Neutrophil (primary cell): ENCODE measurements at regions not wholly inside any gene's neighbourhood (a gene's known extent, or its start where the extent isn't known, plus 50 kb on each side); places are given as distances from the start of the nearest gene placed in this dataset.
"Not testable (repeated sequence)": the region's sequence is repeated elsewhere in the genome, so short reads cannot be mapped to it uniquely, and the experiment has no call there.

Experiments
- H3K27ac ChIP-seq: fragments of 200-600 bp; sonication (generic); 2 replicates; pipeline ENCODE4 v1.5.1; 2016; ENCODE audit warnings: mild to moderate bottlenecking, moderate library complexity
- H3K27me3 ChIP-seq: fragments of 200-600 bp; sonication (generic); 2 replicates; pipeline ENCODE4 v1.6.0; 2016; ENCODE audit warnings: mild to moderate bottlenecking
- H3K36me3 ChIP-seq: fragments of 200-600 bp; sonication (generic); 2 replicates; pipeline ENCODE4 v1.5.1; 2017
- H3K4me1 ChIP-seq, 2 experiments: fragments of 200-600 bp in 1 of 2; sonication (generic) in 1 of 2; 1 replicate in 1 of 2; 2 replicates in 1 of 2; pipeline versions ENCODE4 v1.5.1 to v1.6.1; 2013 to 2016; ENCODE audit warnings: low read depth in 1 of 2, low read length in 1 of 2, mild to moderate bottlenecking in 1 of 2, moderate library complexity in 1 of 2; ENCODE audit not compliant: control insufficient read depth in 1 of 2, insufficient read depth in 1 of 2
- H3K4me3 ChIP-seq, 2 experiments: fragments of 200-600 bp in 1 of 2; sonication (generic) in 1 of 2; 1 replicate in 1 of 2; 2 replicates in 1 of 2; pipeline ENCODE4 v1.5.1; 2013 to 2016; ENCODE audit warnings: low read depth in 1 of 2, low read length in 1 of 2, mild to moderate bottlenecking in 1 of 2, moderate library complexity in 1 of 2
- H3K9me3 ChIP-seq: fragments of 200-600 bp; sonication (generic); 2 replicates; pipeline ENCODE4 v1.5.1; 2016
- CTCF ChIP-seq: fragments of 200-600 bp; sonication (generic); IDR thresholded peaks from 2 replicates; pipeline ENCODE4 v1.5.1; 2016; ENCODE audit warnings: antibody characterized with exemption

DNA sequence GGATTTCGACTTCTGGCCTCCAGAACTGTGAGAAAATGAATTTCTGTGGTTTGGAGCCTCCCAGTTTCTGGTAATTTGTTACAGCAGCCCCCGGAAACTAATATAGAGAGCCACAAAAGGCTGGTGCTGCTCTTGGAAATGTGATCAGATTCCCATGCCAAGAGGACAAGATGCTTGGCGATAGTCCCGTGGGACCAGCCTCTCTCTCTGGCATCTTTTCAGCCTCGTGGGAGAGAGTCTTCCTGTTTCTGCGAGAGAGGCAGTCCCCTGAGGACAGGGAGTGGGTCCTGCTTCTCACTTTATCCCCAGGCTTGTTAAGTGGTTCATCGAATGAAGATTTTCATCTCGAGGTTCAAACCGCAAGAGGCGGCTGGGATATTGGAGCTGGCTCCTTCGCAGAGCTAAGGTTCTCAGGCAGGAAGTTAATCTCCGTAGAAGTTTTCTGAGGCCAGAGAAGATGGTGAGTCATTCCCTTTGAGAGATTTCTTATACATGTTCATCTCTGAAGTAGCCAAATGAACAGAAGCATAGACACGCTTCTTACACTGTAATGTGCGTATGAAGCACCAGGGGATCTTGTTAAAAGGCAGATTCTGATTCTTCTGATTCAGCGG lies 211.6 kb upstream of the SDK2 start:
- no peaks in the 10 kb centered on the region for H3K36me3 ChIP-seq
- no peak for TF ChIP-seq CTCF
- no peak overlapping the region for H3K27ac ChIP-seq
- H3K4me3 ChIP-seq = no peak overlapping the region
- no peaks in the 10 kb centered on the region for H3K4me1 ChIP-seq
- no peaks in the 10 kb centered on the region for H3K9me3 ChIP-seq
- no peaks in the 10 kb centered on the region for H3K27me3 ChIP-seq

- no peaks in the 10 kb centered on the region for H3K27me3 ChIP-seq
- H3K36me3 ChIP-seq = no peaks in the 10 kb centered on the region
- H3K4me1 ChIP-seq = no peaks in the 10 kb centered on the region
- no peaks in the 10 kb centered on the region for H3K9me3 ChIP-seq
- H3K27ac ChIP-seq = no peak overlapping the region
- TF ChIP-seq CTCF = no peak
- no peak overlapping the region for H3K4me3 ChIP-seq
These were observed 212.3 kb upstream of the SDK2 start for GRCh38 chr17:73856556-73856955.

DNA sequence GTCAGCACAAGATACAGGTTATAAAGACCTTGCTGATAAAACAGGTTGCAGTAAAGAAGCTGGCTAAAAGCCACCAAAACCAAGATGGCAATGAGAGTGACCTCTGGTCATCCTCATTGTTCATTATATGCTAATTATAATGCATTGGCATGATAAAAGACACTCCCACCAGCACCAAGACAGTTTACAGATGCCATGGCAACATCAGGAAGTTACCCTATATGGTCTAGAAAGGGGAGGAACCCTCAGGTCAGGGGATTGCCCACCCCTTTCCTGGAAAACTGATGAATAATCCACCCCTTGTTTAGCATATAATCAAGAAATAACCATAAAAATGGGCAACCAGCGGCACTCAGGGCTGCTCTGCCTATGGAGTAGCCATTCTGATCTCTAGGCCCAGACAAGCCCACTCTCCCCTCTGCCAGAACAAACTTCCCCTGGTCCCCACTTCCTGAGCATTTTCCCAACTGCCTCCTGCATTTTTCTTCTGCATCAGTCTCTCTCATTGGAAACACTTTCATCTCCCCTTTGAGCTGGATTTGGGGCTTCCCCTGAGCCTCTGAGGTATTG lies 215.3 kb upstream of the SDK2 start:
- not testable (repeated sequence) for H3K36me3 ChIP-seq, H3K4me3 ChIP-seq, H3K4me1 ChIP-seq, H3K27ac ChIP-seq, H3K27me3 ChIP-seq, H3K9me3 ChIP-seq

GRCh38 chr17:73861543-73861942 lies 217.3 kb upstream of the SDK2 start:
- no peaks in the 10 kb centered on the region for H3K27me3 ChIP-seq
- H3K4me1 ChIP-seq = no peaks in the 10 kb centered on the region
- H3K9me3 ChIP-seq = no peaks in the 10 kb centered on the region
- H3K36me3 ChIP-seq = no peaks in the 10 kb centered on the region
- no peak overlapping the region for H3K27ac ChIP-seq
- no peak for TF ChIP-seq CTCF
- no peak overlapping the region for H3K4me3 ChIP-seq

DNA sequence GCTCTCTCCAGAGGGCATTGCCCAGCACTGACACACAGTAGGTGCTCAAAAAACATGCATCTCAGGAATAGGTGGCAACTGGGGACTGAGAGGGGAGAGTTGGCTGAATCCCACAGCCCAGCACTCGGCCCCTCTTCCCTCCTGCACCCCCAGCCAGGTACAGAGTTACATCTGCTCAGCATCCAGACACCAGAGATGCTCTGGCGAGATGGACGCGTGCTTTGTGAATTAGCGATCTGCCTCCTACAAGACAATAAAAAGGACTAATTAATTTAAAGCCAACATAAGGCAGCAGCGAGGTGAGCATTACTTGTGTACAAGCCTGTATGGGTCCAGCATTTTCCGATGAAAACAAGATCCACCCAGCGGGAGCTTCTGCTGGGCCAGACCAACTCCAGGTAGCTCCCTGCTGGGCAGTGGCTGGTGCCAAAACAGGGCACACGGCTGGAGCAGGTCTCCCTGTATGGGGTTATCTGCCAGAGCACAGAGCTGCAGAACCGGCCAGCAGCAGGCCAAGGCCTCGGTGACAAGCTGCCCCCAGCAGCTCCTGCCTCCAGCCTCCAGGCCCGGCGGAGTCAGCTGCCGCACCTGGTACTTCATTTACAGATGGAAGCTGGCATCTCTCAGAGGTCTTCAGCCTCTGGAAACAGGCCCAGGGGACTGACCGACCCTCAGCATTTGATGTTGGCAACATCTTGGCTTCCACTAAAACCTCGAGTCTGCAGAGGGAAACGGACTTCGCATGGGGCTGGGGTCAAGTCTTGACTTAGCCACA lies 219.7 kb upstream of the SDK2 start:
- no peaks in the 10 kb centered on the region for H3K4me1 ChIP-seq
- no peak overlapping the region for H3K4me3 ChIP-seq
- H3K27me3 ChIP-seq = no peaks in the 10 kb centered on the region
- no peaks in the 10 kb centered on the region for H3K36me3 ChIP-seq
- no peak overlapping the region for H3K27ac ChIP-seq
- no peak for TF ChIP-seq CTCF
- H3K9me3 ChIP-seq = no peaks in the 10 kb centered on the region

GRCh38 chr17:73865831-73866230 lies 221.6 kb upstream of the SDK2 start:
- peaks cover 4% of the 10 kb centered on the region for H3K27me3 ChIP-seq
- no peak overlapping the region for H3K4me3 ChIP-seq
- no peak overlapping the region for H3K27ac ChIP-seq
- no peaks in the 10 kb centered on the region for H3K36me3 ChIP-seq
- no peaks in the 10 kb centered on the region for H3K9me3 ChIP-seq
- no peak for TF ChIP-seq CTCF
- H3K4me1 ChIP-seq = no peaks in the 10 kb centered on the region
